ENCODE measurements at regions not wholly inside any gene's neighbourhood (a gene's known extent, or its start where the extent isn't known, plus 50 kb on each side); places are given as distances from the start of the nearest gene placed in this dataset.

DNA sequence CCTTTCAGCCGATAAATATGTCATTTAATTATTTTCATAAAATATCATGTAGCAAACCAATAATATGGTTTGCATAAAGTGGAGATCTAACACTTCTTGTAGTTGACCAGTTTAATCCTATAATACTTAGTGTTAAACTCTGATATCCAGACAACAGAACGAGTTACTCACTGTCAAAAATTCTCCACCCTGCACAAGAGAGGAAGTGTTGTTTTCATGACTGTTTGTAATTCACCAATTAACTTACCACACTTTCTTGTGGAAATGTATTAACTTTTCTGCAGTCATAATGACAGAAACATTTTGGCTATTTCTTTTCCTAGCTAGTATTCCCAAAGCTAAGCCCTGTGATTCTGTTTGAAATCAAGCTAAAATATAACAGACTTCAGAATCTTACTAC, 555.3 kb upstream of the FTMT start:
- Histone ChIP-seq H3K36me3 (ENCODE audit: control insufficient read depth in 1 of 2, insufficient read depth in 2 of 2, low read length in 2 of 2) (no peaks in the 10 kb centered on the region), H3K4me3 (replicated peaks in 1 of 2; ENCODE audit: low read depth in 1 of 2, low read length in 2 of 2) (no peak overlapping the region), H3K9me3 (ENCODE audit: control insufficient read depth in 1 of 2, insufficient read depth in 1 of 2, low read depth in 1 of 2, low read length in 2 of 2) (no peaks in the 10 kb centered on the region), H3K27ac (ENCODE audit: low read depth, low read length) (no peak overlapping the region), H3K4me2 (ENCODE audit: low read length) (no peak overlapping the region), H4K20me1 (ENCODE audit: insufficient read depth) (no peaks in the 10 kb centered on the region; the same call in 1 of the 2 replicates), H3K4me1 (ENCODE audit: control insufficient read depth in 1 of 2, insufficient read depth in 2 of 2, low read length in 2 of 2) (no peaks in the 10 kb centered on the region), H2AFZ (ENCODE audit: low read depth, low read length, poor library complexity, severe bottlenecking) (no peak overlapping the region), H3K9ac (ENCODE audit: low read length) (no peak overlapping the region), H3K79me2 (ENCODE audit: insufficient read depth, low read length) (no peaks in the 10 kb centered on the region), H3K9me2 (ENCODE audit: insufficient read depth) (no peaks in the 10 kb centered on the region), H3K27me3 (ENCODE audit: insufficient read depth, low read length) (no peaks in the 10 kb centered on the region)
- CTCF ChIA-PET = no interaction called here
- BruUV-seq (replicated peaks) = no TSS peak
- intact Hi-C loops (cut with micrococcal nuclease) = no loop called here
- ATAC-seq (no peak), DNase-seq (ENCODE audit: low read depth, low spot score) (no peak)
- POLR2A ChIA-PET = no interaction called here
- RAD21 ChIA-PET (ENCODE audit: low non-redundant PET in 1 of 2, low total read pairs in 2 of 2, uncharacterized antibody in 2 of 2, unreplicated experiment in 2 of 2) = no interaction called here
- TF ChIP-seq CBX3 (IDR thresholded peaks at IDR 0.05; ENCODE audit: low read depth) (no peak), JUND (IDR thresholded peaks at IDR 0.05) (no peak)

DNA sequence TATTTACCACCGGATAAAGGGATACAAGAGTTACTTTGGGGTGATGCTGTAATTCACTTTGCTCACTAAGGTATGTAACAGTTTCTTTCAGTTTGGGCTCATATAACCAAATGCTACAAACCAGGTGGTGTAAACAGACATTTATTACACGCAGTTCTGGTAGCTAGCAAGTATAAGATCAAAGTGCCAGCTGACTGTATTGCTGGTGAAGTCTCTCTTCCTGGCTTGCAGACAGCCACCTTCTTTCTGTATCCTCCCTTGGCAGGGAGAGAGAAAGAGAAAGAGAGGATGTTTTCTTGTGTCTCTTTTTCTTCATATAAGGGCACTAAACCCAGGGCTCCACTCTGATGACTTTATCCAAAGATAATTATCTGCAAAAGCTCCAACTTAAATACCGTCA, 552.5 kb upstream of the FTMT start:
- no peak for ATAC-seq
- RAD21 ChIA-PET (ENCODE audit: low non-redundant PET in 1 of 2, low total read pairs in 2 of 2, uncharacterized antibody in 2 of 2, unreplicated experiment in 2 of 2) = no interaction called here
- POLR2A ChIA-PET = no interaction called here

More for the DNA sequence above, 552.5 kb upstream of the FTMT start:
- no peaks in the 10 kb centered on the region for H3K9me3 ChIP-seq (ENCODE audit: control insufficient read depth in 1 of 2, insufficient read depth in 1 of 2, low read depth in 1 of 2, low read length in 2 of 2)
- H3K79me2 ChIP-seq (ENCODE audit: insufficient read depth, low read length) = no peaks in the 10 kb centered on the region
- H3K4me3 ChIP-seq (replicated peaks in 1 of 2; ENCODE audit: low read depth in 1 of 2, low read length in 2 of 2) = no peak overlapping the region
- no peak overlapping the region for H3K27ac ChIP-seq (ENCODE audit: low read depth, low read length)
- no peak overlapping the region for H3K4me2 ChIP-seq (ENCODE audit: low read length)
- CTCF ChIA-PET = no interaction called here
- intact Hi-C loops (cut with micrococcal nuclease) = no loop called here
- H2AFZ ChIP-seq (ENCODE audit: low read depth, low read length, poor library complexity, severe bottlenecking) = no peak overlapping the region
- H3K9me2 ChIP-seq (ENCODE audit: insufficient read depth) = no peaks in the 10 kb centered on the region
- H3K4me1 ChIP-seq (ENCODE audit: control insufficient read depth in 1 of 2, insufficient read depth in 2 of 2, low read length in 2 of 2) = no peaks in the 10 kb centered on the region
- no peaks in the 10 kb centered on the region for H3K36me3 ChIP-seq (ENCODE audit: control insufficient read depth in 1 of 2, insufficient read depth in 2 of 2, low read length in 2 of 2)
- BruUV-seq (replicated peaks) = no TSS peak
- no peak overlapping the region for H3K9ac ChIP-seq (ENCODE audit: low read length)
- H3K27me3 ChIP-seq (ENCODE audit: insufficient read depth, low read length) = no peaks in the 10 kb centered on the region
- H4K20me1 ChIP-seq (ENCODE audit: insufficient read depth) = no peaks in the 10 kb centered on the region; the same call in 1 of the 2 replicates
- DNase-seq (ENCODE audit: low read depth, low spot score) = no peak
- TF ChIP-seq ELF1 (IDR thresholded peaks at IDR 0.05; ENCODE audit: borderline replicate concordance, low read depth) (no peak), SP1 (IDR thresholded peaks at IDR 0.05; ENCODE audit: low read depth) (no peak), FOSL1 (IDR thresholded peaks at IDR 0.05; ENCODE audit: low read depth) (no peak), JUND (IDR thresholded peaks at IDR 0.05) (no peak), POLR2A (IDR thresholded peaks at IDR 0.05; ENCODE audit: borderline replicate concordance, extremely low read depth, insufficient read depth, insufficient read length) (no peak), TCF7L2 (IDR thresholded peaks at IDR 0.05; ENCODE audit: borderline replicate concordance, extremely low read depth, insufficient read depth, insufficient read length) (no peak), CEBPB (IDR thresholded peaks at IDR 0.05; ENCODE audit: low read depth) (no peak), SRF (IDR thresholded peaks at IDR 0.05; ENCODE audit: low read depth) (no peak), RAD21 (IDR thresholded peaks at IDR 0.05; ENCODE audit: low read depth) (no peak)
- TF ChIP-seq, protein P1, sequence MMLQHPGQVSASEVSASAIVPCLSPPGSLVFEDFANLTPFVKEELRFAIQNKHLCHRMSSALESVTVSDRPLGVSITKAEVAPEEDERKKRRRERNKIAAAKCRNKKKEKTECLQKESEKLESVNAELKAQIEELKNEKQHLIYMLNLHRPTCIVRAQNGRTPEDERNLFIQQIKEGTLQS (IDR thresholded peaks at IDR 0.05) = no peak

All from HCT116 (cell line).